Uterus (tissue), 2 donors: ENCODE measurements at regions not wholly inside any gene's neighbourhood (a gene's known extent, or its start where the extent isn't known, plus 50 kb on each side); places are given as distances from the start of the nearest gene placed in this dataset.

Source experiments
- POLR2A ChIP-seq, 2 donors: fragments of 450-650 bp; IDR thresholded peaks; one replicate each; pipeline ENCODE4 v1.6.1; 2016; ENCODE audit warnings: antibody characterized with exemption in 2 of 2, mild to moderate bottlenecking in 1 of 2, moderate library complexity in 1 of 2
- TF ChIP-seq, protein P1 (sequence below), 4 experiments: fragments of 200-600 bp in 2 of 4; fragments of 450-650 bp in 2 of 4; sonication (generic) in 2 of 4; IDR thresholded peaks; one replicate each; pipeline ENCODE4 v1.5.1; 2016 to 2019; ENCODE audit warnings: antibody characterized with exemption in 4 of 4, mild to moderate bottlenecking in 2 of 4, moderate library complexity in 1 of 4

DNA sequence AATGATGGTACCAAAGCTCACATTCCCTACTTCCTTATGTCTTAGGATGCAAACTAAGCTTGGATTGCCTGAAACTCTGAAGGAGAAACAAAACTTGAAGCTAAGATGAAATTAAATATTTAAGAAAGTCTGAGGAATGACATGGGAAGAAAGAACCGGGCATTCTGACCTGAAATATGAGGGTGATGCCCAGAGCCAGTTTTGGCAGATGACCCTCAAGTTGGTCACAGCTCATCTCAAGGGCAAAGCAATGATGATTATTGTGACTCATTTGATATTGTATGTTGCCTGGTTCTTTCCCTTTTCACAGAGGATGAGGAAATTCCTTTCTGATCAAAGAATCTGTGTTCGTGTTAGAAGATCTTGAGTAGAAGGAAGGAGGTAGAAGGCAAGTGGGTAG lies 96.0 kb upstream of the NHS start:
- TF ChIP-seq, protein P1, sequence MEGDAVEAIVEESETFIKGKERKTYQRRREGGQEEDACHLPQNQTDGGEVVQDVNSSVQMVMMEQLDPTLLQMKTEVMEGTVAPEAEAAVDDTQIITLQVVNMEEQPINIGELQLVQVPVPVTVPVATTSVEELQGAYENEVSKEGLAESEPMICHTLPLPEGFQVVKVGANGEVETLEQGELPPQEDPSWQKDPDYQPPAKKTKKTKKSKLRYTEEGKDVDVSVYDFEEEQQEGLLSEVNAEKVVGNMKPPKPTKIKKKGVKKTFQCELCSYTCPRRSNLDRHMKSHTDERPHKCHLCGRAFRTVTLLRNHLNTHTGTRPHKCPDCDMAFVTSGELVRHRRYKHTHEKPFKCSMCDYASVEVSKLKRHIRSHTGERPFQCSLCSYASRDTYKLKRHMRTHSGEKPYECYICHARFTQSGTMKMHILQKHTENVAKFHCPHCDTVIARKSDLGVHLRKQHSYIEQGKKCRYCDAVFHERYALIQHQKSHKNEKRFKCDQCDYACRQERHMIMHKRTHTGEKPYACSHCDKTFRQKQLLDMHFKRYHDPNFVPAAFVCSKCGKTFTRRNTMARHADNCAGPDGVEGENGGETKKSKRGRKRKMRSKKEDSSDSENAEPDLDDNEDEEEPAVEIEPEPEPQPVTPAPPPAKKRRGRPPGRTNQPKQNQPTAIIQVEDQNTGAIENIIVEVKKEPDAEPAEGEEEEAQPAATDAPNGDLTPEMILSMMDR (IDR thresholded peaks at IDR 0.05): no peak
- TF ChIP-seq POLR2A (IDR thresholded peaks at IDR 0.05): no peak
